ENCODE measurements at regions not wholly inside any gene's neighbourhood (a gene's known extent, or its start where the extent isn't known, plus 50 kb on each side); places are given as distances from the start of the nearest gene placed in this dataset.

DNA sequence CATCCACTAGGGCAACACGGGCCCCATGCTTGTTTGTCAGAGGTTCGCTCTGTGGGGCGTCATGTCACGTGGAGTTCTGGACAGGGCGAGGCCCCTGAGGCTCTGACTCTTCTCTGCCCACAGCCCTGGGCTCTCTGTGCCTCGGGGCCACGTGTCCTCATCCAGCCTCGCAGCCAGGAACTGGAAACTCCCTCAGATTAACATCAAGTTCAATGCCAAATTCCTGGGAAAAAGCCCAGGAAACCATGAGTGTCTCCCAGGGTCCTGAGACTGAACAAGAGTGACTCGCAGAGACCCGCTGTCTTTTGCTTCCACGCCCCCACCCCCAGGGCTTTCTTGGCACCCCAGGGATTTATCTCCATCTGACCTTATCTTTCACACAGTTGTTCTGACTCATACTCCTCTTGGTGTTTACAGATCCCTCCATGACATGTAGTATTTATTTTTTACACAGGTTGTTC, 174.0 kb upstream of the PIEZO2 start:
- TF ChIP-seq, protein P1, sequence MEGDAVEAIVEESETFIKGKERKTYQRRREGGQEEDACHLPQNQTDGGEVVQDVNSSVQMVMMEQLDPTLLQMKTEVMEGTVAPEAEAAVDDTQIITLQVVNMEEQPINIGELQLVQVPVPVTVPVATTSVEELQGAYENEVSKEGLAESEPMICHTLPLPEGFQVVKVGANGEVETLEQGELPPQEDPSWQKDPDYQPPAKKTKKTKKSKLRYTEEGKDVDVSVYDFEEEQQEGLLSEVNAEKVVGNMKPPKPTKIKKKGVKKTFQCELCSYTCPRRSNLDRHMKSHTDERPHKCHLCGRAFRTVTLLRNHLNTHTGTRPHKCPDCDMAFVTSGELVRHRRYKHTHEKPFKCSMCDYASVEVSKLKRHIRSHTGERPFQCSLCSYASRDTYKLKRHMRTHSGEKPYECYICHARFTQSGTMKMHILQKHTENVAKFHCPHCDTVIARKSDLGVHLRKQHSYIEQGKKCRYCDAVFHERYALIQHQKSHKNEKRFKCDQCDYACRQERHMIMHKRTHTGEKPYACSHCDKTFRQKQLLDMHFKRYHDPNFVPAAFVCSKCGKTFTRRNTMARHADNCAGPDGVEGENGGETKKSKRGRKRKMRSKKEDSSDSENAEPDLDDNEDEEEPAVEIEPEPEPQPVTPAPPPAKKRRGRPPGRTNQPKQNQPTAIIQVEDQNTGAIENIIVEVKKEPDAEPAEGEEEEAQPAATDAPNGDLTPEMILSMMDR (IDR thresholded peaks at IDR 0.05), result no peak
- Histone ChIP-seq H3K4me3 (ENCODE audit: low read length) (no peak overlapping the region), H3K27me3 (ENCODE audit: control insufficient read depth in 1 of 2, insufficient read depth in 2 of 2, low read length in 2 of 2) (peaks cover 0 to 2% of the 10 kb centered on the region in 2 experiments), H3K27ac (ENCODE audit: low read depth in 1 of 2, low read length in 2 of 2) (no peak overlapping the region), H3K4me1 (ENCODE audit: insufficient read depth, low read length) (no peaks in the 10 kb centered on the region), H3K9me3 (ENCODE audit: control insufficient read depth in 1 of 2, insufficient read depth in 1 of 2, low read length in 2 of 2) (no peaks in the 10 kb centered on the region), H3K36me3 (ENCODE audit: insufficient read depth, low read length) (no peaks in the 10 kb centered on the region)
- no peak for ATAC-seq (ENCODE audit: poor library complexity)
- ChIA-PET POLR2A (no interaction called here), CTCF (interaction anchor here (1.0 kb wide), 1 partner anchor 11 kb away, joined by 3 read pairs; no protein-coding TSS in a partner anchor)
- H3K4me1 Mint-ChIP-seq (ENCODE audit: low read depth), result no peaks in the 10 kb centered on the region
- no peak for DNase-seq
- H3K36me3 Mint-ChIP-seq (ENCODE audit: low read depth), result no peaks in the 10 kb centered on the region
- no peak overlapping the region for H3K4me3 Mint-ChIP-seq
- no peak overlapping the region for H3K27ac Mint-ChIP-seq
- no peaks in the 10 kb centered on the region for H3K9me3 Mint-ChIP-seq
- H3K27me3 Mint-ChIP-seq, result no peaks in the 10 kb centered on the region
- intact Hi-C loops (cut with DNase I, micrococcal nuclease), result no loop called here

DNA sequence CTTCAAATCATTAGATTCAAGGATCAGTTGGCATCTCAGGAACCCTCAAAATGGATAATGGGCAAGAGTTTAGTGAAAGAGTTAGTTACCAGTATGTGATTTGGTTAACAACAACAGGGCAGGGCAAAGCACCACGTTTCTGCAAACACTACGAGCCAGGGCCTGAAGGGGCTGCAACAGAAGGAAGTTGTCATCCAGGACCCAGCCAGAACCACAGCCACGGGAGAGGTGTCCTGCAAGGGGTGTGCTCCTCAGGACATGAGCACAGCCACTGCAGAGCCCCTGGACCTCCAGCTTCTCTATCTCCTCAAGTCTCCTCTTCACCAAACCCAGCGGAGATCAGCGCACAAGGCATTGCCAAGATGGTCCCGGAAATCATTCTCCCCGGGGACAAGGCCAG, 173.3 kb upstream of the PIEZO2 start:
- intact Hi-C loops (cut with DNase I, micrococcal nuclease), result no loop called here
- Histone ChIP-seq H3K27ac (ENCODE audit: low read depth in 1 of 2, low read length in 2 of 2) (no peak overlapping the region), H3K27me3 (ENCODE audit: control insufficient read depth in 1 of 2, insufficient read depth in 2 of 2, low read length in 2 of 2) (peaks cover 0 to 2% of the 10 kb centered on the region in 2 experiments), H3K4me1 (ENCODE audit: insufficient read depth, low read length) (no peaks in the 10 kb centered on the region), H3K9me3 (ENCODE audit: control insufficient read depth in 1 of 2, insufficient read depth in 1 of 2, low read length in 2 of 2) (no peaks in the 10 kb centered on the region), H3K36me3 (ENCODE audit: insufficient read depth, low read length) (no peaks in the 10 kb centered on the region), H3K4me3 (ENCODE audit: low read length) (no peak overlapping the region)
- no peaks in the 10 kb centered on the region for H3K9me3 Mint-ChIP-seq
- H3K36me3 Mint-ChIP-seq (ENCODE audit: low read depth), result no peaks in the 10 kb centered on the region
- no peak for DNase-seq
- POLR2A ChIA-PET, result no interaction called here
- no peak overlapping the region for H3K27ac Mint-ChIP-seq
- ATAC-seq (ENCODE audit: poor library complexity), result no peak
- no peak overlapping the region for H3K4me3 Mint-ChIP-seq
- H3K27me3 Mint-ChIP-seq, result no peaks in the 10 kb centered on the region
- no peaks in the 10 kb centered on the region for H3K4me1 Mint-ChIP-seq (ENCODE audit: low read depth)
- TF ChIP-seq, protein P1 (IDR thresholded peaks at IDR 0.05), result no peak
- CTCF ChIA-PET, result interaction anchor here (0.7 kb wide), 1 partner anchor 473 kb away, joined by 3 read pairs; no protein-coding TSS in a partner anchor

DNA sequence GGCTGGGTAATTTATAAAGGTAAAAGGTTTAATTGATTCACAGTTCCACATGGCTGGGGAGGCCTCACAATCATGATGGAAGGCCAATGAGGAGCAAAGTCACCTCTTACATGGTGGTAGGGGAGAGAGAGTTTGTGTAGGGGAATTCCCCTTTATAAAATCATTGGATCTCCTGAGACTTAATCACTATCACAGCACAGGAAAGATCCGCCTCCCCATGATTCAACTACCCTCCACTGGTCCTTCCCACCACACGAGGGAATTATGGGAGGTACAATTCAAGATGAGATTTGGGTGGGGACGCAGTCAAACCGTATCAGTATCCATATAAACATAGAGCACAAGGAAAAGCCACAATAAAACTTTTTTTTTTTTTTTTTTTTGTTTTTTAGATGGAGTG, 172.6 kb upstream of the PIEZO2 start:
- TF ChIP-seq, protein P1 (IDR thresholded peaks at IDR 0.05), result no peak

More for the DNA sequence above, 172.6 kb upstream of the PIEZO2 start:
- Histone ChIP-seq H3K4me3 (ENCODE audit: low read length) (no peak overlapping the region), H3K9me3 (ENCODE audit: control insufficient read depth in 1 of 2, insufficient read depth in 1 of 2, low read length in 2 of 2) (no peaks in the 10 kb centered on the region), H3K4me1 (ENCODE audit: insufficient read depth, low read length) (no peaks in the 10 kb centered on the region), H3K27ac (ENCODE audit: low read depth in 1 of 2, low read length in 2 of 2) (no peak overlapping the region), H3K27me3 (ENCODE audit: control insufficient read depth in 1 of 2, insufficient read depth in 2 of 2, low read length in 2 of 2) (peaks cover 0 to 2% of the 10 kb centered on the region in 2 experiments), H3K36me3 (ENCODE audit: insufficient read depth, low read length) (no peaks in the 10 kb centered on the region)
- DNase-seq (no peak), ATAC-seq (ENCODE audit: poor library complexity) (no peak)
- no peak overlapping the region for H3K27ac Mint-ChIP-seq
- no peak overlapping the region for H3K4me3 Mint-ChIP-seq
- no peaks in the 10 kb centered on the region for H3K27me3 Mint-ChIP-seq
- H3K4me1 Mint-ChIP-seq (ENCODE audit: low read depth), result no peaks in the 10 kb centered on the region
- intact Hi-C loops (cut with DNase I, micrococcal nuclease), result no loop called here
- H3K9me3 Mint-ChIP-seq, result no peaks in the 10 kb centered on the region
- H3K36me3 Mint-ChIP-seq (ENCODE audit: low read depth), result no peaks in the 10 kb centered on the region
- CTCF ChIA-PET, result interaction anchor here (0.7 kb wide), 1 partner anchor 472 kb away, joined by 3 read pairs; no protein-coding TSS in a partner anchor
- POLR2A ChIA-PET, result no interaction called here
